ENCODE measurements at regions not wholly inside any gene's neighbourhood (a gene's known extent, or its start where the extent isn't known, plus 50 kb on each side); places are given as distances from the start of the nearest gene placed in this dataset.

GRCh38 chr17:33531311-33531710 is 238.2 kb upstream of the ASIC2 start:
- H3K36me3 ChIP-seq (ENCODE audit: control insufficient read depth in 4 of 4, insufficient read depth in 3 of 4, low read depth in 1 of 4, low read length in 3 of 4), result no peaks in the 10 kb centered on the region
- DNase-seq (ENCODE audit: low spot score), result no peak
- peaks cover 4 to 12% (median 7%) of the 10 kb centered on the region in 4 donors for H3K9me3 ChIP-seq (ENCODE audit: control insufficient read depth in 4 of 4, low read length in 3 of 4)
- no peak overlapping the region for H3K9ac ChIP-seq (ENCODE audit: low read depth in 1 of 2, low read length in 2 of 2)
- H3K27me3 ChIP-seq (ENCODE audit: control insufficient read depth in 4 of 4, insufficient read depth in 4 of 4, low read length in 3 of 4), result no peaks in the 10 kb centered on the region
- H3K4me3 ChIP-seq (ENCODE audit: low read depth in 1 of 3, low read length in 3 of 3), result no peak overlapping the region
- 80% methylated on average over 6 of the region's 6 CpGs for WGBS
- no peak overlapping the region for H3K27ac ChIP-seq (ENCODE audit: low read depth in 1 of 2, low read length in 2 of 2)
- no peaks in the 10 kb centered on the region for H3K4me1 ChIP-seq (ENCODE audit: control insufficient read depth in 4 of 4, insufficient read depth in 4 of 4, low read length in 3 of 4)
- TF ChIP-seq GABPA (IDR thresholded peaks at IDR 0.05 in 1 of 2, conservative IDR thresholded peaks at IDR 0.05 in 1 of 2), result no peak
- TF ChIP-seq, protein P1, sequence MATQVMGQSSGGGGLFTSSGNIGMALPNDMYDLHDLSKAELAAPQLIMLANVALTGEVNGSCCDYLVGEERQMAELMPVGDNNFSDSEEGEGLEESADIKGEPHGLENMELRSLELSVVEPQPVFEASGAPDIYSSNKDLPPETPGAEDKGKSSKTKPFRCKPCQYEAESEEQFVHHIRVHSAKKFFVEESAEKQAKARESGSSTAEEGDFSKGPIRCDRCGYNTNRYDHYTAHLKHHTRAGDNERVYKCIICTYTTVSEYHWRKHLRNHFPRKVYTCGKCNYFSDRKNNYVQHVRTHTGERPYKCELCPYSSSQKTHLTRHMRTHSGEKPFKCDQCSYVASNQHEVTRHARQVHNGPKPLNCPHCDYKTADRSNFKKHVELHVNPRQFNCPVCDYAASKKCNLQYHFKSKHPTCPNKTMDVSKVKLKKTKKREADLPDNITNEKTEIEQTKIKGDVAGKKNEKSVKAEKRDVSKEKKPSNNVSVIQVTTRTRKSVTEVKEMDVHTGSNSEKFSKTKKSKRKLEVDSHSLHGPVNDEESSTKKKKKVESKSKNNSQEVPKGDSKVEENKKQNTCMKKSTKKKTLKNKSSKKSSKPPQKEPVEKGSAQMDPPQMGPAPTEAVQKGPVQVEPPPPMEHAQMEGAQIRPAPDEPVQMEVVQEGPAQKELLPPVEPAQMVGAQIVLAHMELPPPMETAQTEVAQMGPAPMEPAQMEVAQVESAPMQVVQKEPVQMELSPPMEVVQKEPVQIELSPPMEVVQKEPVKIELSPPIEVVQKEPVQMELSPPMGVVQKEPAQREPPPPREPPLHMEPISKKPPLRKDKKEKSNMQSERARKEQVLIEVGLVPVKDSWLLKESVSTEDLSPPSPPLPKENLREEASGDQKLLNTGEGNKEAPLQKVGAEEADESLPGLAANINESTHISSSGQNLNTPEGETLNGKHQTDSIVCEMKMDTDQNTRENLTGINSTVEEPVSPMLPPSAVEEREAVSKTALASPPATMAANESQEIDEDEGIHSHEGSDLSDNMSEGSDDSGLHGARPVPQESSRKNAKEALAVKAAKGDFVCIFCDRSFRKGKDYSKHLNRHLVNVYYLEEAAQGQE (IDR thresholded peaks at IDR 0.05), result no peak
- TF ChIP-seq TAF1 (conservative IDR thresholded peaks at IDR 0.05), result no peak
- TF ChIP-seq HNF4G (IDR thresholded peaks at IDR 0.05), result no peak
- no peak for TF ChIP-seq EGR1 (IDR thresholded peaks at IDR 0.05; ENCODE audit: low read depth in 2 of 2)
- TF ChIP-seq, protein P2, sequence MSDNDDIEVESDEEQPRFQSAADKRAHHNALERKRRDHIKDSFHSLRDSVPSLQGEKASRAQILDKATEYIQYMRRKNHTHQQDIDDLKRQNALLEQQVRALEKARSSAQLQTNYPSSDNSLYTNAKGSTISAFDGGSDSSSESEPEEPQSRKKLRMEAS (IDR thresholded peaks at IDR 0.05), result no peak
- no peak for TF ChIP-seq SP1 (IDR thresholded peaks at IDR 0.05)
- TF ChIP-seq JUND (IDR thresholded peaks at IDR 0.05), result no peak
- no peak for TF ChIP-seq HNF4A (conservative IDR thresholded peaks at IDR 0.05)
- TF ChIP-seq ZBTB33 (IDR thresholded peaks at IDR 0.05), result no peak

DNA sequence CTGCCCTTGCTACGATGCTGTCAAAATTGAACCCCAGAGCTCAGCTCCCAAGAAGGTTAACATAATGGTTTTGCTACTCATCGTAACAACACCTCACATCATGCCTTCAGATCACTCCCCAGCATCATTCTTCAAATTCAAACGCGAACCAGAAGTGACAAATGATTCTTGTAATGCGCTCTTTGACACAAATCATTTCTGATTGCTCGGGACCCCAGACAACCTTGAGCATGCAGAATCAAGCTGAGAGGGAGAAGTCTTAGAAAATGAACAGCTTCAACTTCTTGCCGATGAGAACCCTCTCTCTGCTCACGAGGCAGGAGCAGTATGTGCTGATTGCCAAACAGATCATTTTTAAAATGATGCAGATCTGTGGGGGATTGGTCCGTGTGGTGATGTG is 241.0 kb upstream of the ASIC2 start:
- H3K27me3 ChIP-seq (ENCODE audit: control insufficient read depth in 4 of 4, insufficient read depth in 4 of 4, low read length in 3 of 4), result peaks cover 0 to 3% (median 1%) of the 10 kb centered on the region in 4 donors
- 75% methylated on average over 9 of the region's 9 CpGs for WGBS
- H3K9ac ChIP-seq (ENCODE audit: low read depth in 1 of 2, low read length in 2 of 2), result no peak overlapping the region
- no peaks in the 10 kb centered on the region for H3K4me1 ChIP-seq (ENCODE audit: control insufficient read depth in 4 of 4, insufficient read depth in 4 of 4, low read length in 3 of 4)
- H3K27ac ChIP-seq (ENCODE audit: low read depth in 1 of 2, low read length in 2 of 2), result no peak overlapping the region
- no peak for DNase-seq (ENCODE audit: low spot score)
- no peak for TF ChIP-seq RXRA (IDR thresholded peaks at IDR 0.05)
- no peak for TF ChIP-seq ZBTB33 (IDR thresholded peaks at IDR 0.05)
- no peak for TF ChIP-seq RAD21 (IDR thresholded peaks at IDR 0.05)
- no peak for TF ChIP-seq EGR1 (IDR thresholded peaks at IDR 0.05; ENCODE audit: low read depth in 2 of 2)
- TF ChIP-seq FOXA1 (IDR thresholded peaks at IDR 0.05), result no peak
- TF ChIP-seq YY1 (IDR thresholded peaks at IDR 0.05), result no peak
- TF ChIP-seq TAF1 (conservative IDR thresholded peaks at IDR 0.05), result no peak
- TF ChIP-seq, protein P1 (IDR thresholded peaks at IDR 0.05), result no peak
- TF ChIP-seq CTCF (IDR thresholded peaks at IDR 0.05; ENCODE audit: low read depth, low read length, missing input control), result no peak
- TF ChIP-seq NR2F2 (IDR thresholded peaks at IDR 0.05), result no peak
- TF ChIP-seq ATF3 (IDR thresholded peaks at IDR 0.05), result no peak
- no peak for TF ChIP-seq GABPA (IDR thresholded peaks at IDR 0.05 in 1 of 2, conservative IDR thresholded peaks at IDR 0.05 in 1 of 2)
- TF ChIP-seq FOXA2 (IDR thresholded peaks at IDR 0.05), result no peak
- TF ChIP-seq SP1 (IDR thresholded peaks at IDR 0.05), result no peak
- no peak for TF ChIP-seq JUND (IDR thresholded peaks at IDR 0.05)
- no peak for TF ChIP-seq HNF4A (conservative IDR thresholded peaks at IDR 0.05)
- TF ChIP-seq HNF4G (IDR thresholded peaks at IDR 0.05), result no peak
- TF ChIP-seq, protein P2 (IDR thresholded peaks at IDR 0.05), result no peak
- no peak overlapping the region for H3K4me3 ChIP-seq (ENCODE audit: low read depth in 1 of 3, low read length in 3 of 3)
- no peaks in the 10 kb centered on the region for H3K36me3 ChIP-seq (ENCODE audit: control insufficient read depth in 4 of 4, insufficient read depth in 3 of 4, low read depth in 1 of 4, low read length in 3 of 4)
- no peaks in the 10 kb centered on the region for H3K9me3 ChIP-seq (ENCODE audit: control insufficient read depth in 4 of 4, low read length in 3 of 4)

All from liver (tissue), 8 donors.